ENCODE measurements at regions not wholly inside any gene's neighbourhood (a gene's known extent, or its start where the extent isn't known, plus 50 kb on each side); places are given as distances from the start of the nearest gene placed in this dataset.

DNA sequence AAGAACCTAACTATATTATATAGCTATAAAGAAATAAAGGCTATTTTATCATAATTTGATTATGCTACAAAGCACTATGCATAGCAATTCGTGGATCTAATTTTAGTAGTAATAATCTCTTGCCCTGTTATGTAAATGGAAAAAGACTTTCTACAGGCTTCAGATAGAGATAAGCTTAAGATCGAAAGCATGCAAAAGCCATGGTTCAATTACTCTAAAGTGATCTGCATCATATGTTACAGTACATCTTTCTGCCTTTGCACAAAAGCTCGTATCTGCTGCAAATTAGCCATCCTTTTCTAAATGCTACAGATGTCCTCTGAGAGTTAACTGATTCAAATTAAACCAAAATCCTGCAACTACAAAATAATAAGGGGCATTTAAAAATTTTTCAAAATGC, 234.8 kb upstream of the TMEM161B start:
- TF ChIP-seq, protein P1, sequence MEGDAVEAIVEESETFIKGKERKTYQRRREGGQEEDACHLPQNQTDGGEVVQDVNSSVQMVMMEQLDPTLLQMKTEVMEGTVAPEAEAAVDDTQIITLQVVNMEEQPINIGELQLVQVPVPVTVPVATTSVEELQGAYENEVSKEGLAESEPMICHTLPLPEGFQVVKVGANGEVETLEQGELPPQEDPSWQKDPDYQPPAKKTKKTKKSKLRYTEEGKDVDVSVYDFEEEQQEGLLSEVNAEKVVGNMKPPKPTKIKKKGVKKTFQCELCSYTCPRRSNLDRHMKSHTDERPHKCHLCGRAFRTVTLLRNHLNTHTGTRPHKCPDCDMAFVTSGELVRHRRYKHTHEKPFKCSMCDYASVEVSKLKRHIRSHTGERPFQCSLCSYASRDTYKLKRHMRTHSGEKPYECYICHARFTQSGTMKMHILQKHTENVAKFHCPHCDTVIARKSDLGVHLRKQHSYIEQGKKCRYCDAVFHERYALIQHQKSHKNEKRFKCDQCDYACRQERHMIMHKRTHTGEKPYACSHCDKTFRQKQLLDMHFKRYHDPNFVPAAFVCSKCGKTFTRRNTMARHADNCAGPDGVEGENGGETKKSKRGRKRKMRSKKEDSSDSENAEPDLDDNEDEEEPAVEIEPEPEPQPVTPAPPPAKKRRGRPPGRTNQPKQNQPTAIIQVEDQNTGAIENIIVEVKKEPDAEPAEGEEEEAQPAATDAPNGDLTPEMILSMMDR (IDR thresholded peaks at IDR 0.05) = no peak
- TF ChIP-seq POLR2A (IDR thresholded peaks at IDR 0.05) = no peak
